ENCODE measurements at regions not wholly inside any gene's neighbourhood (a gene's known extent, or its start where the extent isn't known, plus 50 kb on each side); places are given as distances from the start of the nearest gene placed in this dataset.
"Not testable (repeated sequence)": the region's sequence is repeated elsewhere in the genome, so short reads cannot be mapped to it uniquely, and the experiment has no call there.

DNA sequence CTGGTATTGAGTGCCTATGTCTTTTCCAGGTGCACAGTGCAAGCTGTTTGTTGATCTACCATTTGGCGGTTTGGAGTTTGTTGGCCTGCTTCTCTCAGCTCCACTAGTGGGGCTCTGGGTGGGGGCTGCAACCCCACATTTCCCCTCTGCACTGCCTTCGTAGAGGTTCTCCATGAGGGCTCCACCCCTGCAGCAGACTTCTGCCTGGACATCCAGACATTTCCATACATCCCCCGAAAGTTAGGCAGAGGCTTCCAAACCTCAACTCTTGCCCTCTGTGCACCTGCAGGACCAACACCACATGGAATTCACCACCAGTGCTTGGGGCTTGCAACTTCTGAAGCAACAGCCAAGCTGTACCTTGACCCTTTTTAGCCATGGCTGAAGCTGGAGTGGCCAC is 1024.1 kb downstream of the TMTC2 start:
- no peak for TF ChIP-seq ZFX (IDR thresholded peaks at IDR 0.05)
- TF ChIP-seq, protein P1, sequence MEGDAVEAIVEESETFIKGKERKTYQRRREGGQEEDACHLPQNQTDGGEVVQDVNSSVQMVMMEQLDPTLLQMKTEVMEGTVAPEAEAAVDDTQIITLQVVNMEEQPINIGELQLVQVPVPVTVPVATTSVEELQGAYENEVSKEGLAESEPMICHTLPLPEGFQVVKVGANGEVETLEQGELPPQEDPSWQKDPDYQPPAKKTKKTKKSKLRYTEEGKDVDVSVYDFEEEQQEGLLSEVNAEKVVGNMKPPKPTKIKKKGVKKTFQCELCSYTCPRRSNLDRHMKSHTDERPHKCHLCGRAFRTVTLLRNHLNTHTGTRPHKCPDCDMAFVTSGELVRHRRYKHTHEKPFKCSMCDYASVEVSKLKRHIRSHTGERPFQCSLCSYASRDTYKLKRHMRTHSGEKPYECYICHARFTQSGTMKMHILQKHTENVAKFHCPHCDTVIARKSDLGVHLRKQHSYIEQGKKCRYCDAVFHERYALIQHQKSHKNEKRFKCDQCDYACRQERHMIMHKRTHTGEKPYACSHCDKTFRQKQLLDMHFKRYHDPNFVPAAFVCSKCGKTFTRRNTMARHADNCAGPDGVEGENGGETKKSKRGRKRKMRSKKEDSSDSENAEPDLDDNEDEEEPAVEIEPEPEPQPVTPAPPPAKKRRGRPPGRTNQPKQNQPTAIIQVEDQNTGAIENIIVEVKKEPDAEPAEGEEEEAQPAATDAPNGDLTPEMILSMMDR (conservative IDR thresholded peaks at IDR 0.05): no peak
- no peak overlapping the region for H3K27ac ChIP-seq

DNA sequence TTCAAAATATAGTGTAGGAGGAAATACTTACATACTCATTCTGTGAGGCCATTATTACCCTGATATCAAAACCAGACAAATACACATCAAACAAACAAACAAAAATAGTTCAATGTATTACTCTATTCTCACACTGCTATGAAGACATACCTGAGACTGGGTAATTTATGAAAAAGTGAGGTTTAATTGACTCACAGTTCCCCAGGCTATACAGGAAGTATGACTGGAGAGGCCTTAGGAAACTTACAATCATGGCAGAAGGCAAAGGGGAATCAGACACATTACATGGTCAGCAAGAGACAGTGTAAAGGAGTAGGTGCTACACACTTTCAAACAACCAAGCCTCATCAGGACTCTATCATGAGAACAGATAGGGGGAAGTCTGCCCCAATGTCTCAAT is 1023.2 kb downstream of the TMTC2 start:
- H3K27ac ChIP-seq: no peak overlapping the region
- no peak for TF ChIP-seq ZFX (IDR thresholded peaks at IDR 0.05)
- TF ChIP-seq, protein P1 (conservative IDR thresholded peaks at IDR 0.05): no peak

DNA sequence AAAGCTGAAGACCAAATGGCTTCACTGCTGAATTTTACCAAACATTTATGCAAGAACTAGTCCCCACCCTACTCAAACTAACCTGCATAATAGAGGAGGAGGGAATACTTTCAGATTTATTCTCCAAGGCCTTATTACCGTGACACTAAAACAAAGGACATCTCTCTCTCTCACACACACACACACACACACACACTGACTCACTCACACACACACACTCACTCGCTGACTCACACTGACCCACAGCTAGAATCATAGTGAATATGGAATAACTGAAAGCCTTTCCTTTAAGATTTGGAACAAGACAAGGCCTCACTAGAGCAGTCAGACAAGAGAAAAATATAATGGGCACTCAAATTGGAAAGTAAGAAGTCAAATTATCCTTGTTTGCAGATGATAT is 1014.1 kb downstream of the TMTC2 start:
- no peak for TF ChIP-seq ZFX (IDR thresholded peaks at IDR 0.05)
- TF ChIP-seq, protein P1 (conservative IDR thresholded peaks at IDR 0.05): no peak
- no peak overlapping the region for H3K27ac ChIP-seq

DNA sequence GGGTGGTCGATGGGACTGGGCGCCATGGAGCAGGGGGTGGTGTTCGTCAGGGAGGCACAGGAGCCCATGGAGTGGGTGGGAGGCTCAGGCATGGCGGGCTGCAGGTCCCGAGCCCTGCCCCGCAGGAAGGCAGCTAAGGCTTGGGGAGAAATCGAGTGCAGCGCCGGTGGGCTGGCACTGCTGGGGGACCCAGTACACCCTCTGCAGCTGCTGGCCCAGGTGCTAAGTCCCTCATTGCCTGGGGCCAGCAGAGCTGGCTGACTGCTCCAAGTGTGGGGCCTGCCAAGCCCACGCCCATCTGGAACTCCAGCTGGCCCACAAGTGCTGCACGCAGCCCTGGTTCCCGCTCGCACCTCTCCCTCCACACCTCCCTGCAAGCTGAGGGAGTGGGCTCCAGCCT is 1009.6 kb downstream of the TMTC2 start:
- not testable (repeated sequence) for H3K27ac ChIP-seq

DNA sequence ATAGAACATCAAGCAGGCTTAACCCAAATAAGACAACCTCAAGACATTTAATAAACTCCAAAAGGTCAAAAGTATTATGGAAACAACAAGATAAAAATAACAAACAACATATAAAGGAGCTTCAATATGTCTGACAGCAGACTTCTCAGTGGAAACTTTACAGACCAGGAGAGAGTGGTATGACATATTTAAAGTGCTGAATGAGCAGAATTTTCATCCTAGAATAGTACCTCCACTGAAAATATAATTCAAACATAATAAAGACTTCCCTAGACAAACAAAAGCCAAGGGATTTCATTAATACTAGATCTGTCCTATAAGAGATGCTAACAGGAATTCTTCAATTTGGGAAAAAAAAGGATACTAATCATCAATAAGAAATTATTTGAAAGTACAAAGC is 1005.0 kb downstream of the TMTC2 start:
- TF ChIP-seq, protein P1 (conservative IDR thresholded peaks at IDR 0.05): no peak
- TF ChIP-seq ZFX (IDR thresholded peaks at IDR 0.05): no peak
- H3K27ac ChIP-seq: no peak overlapping the region

DNA sequence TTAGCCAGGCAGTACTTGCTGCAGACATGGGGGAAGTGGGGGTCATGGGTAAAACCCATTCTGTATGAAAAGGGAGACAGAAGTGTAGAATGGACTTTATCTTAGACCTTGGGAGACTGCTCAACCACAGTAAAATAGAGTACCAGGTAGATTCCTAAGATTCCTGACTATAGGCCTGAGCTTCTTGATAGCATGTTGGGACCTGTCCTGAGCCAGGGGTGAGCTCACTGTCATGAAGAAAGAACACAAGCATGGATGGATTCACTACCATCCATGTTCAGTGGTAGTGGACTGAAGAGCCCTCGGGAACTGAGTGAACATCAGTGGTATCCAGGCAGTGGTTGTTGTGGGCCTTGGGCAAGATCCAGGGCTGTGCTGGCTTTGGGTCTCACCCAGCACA is 1003.8 kb downstream of the TMTC2 start:
- TF ChIP-seq, protein P1 (conservative IDR thresholded peaks at IDR 0.05): no peak
- TF ChIP-seq ZFX (IDR thresholded peaks at IDR 0.05): no peak
- no peak overlapping the region for H3K27ac ChIP-seq

DNA sequence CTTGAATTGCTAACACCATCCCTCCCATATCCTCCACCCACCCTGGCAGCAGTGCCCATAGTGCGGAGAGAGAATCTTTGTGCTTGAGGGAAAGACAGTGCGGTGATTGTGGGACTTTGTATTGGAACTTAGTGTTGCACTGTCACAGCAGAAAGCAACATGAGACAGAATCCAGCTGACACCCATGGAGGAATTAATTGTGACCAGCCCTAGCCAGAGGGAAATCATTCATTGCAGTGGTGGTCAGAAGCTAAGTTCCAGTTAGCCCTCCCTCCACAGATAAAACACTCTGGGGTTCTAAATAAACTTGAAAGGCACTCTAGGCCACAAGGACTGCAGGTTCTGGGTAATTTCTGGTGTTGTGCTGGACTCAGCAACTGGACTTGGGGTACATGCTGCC is 1002.6 kb downstream of the TMTC2 start:
- no peak overlapping the region for H3K27ac ChIP-seq
- TF ChIP-seq, protein P1 (conservative IDR thresholded peaks at IDR 0.05): no peak
- no peak for TF ChIP-seq ZFX (IDR thresholded peaks at IDR 0.05)

DNA sequence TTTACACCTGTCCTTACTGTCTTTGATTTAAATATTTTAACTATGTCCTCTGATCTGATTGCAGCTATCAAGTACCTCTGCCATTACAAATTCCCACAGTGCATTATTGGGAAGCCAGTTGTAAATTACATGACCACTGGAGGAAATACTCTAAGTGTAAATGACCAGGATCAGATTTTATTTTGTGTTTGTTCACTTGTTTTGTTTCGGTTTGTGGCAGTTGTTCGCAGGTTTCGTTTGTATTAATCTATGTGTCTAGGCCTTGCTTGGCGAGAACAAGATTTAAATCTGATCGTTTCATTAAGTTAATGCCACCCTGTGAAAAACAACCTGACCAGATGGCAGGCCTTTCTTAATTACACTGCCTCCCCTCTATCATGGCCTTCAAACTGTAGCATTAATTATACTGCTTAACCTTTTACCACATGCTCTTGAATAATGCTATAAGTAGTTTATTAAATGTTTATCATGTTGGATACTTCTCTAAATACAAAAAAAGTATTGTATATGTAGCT is 990.1 kb downstream of the TMTC2 start:
- no peak overlapping the region for H3K27ac ChIP-seq
- no peak for TF ChIP-seq ZFX (IDR thresholded peaks at IDR 0.05)
- TF ChIP-seq, protein P1 (conservative IDR thresholded peaks at IDR 0.05): no peak
